GM21737 (cell line): ENCODE measurements at regions not wholly inside any gene's neighbourhood (a gene's known extent, or its start where the extent isn't known, plus 50 kb on each side); places are given as distances from the start of the nearest gene placed in this dataset.
"Not testable (repeated sequence)": the region's sequence is repeated elsewhere in the genome, so short reads cannot be mapped to it uniquely, and the experiment has no call there.

Source experiments
- ATAC-seq: cut with Tn5 transposase; IDR thresholded peaks from one replicate; pipeline ENCODE4 v1.9.1; 2021; ENCODE audit warnings: mild to moderate bottlenecking, moderate library complexity; ENCODE audit not compliant: unreplicated experiment

GRCh38 chr12:124654666-124655047 lies 87.2 kb upstream of the NCOR2 start:
- ATAC-seq, result no peak

- no peak for ATAC-seq
These were observed 85.9 kb upstream of the NCOR2 start for GRCh38 chr12:124653169-124653931.

GRCh38 chr12:124652661-124653060 lies 85.2 kb upstream of the NCOR2 start:
- ATAC-seq, result no peak

GRCh38 chr12:124651516-124652273 lies 84.3 kb upstream of the NCOR2 start:
- ATAC-seq, result no peak

- no peak for ATAC-seq
These were observed 83.5 kb upstream of the NCOR2 start for GRCh38 chr12:124650912-124651311.

GRCh38 chr12:124648710-124649384 lies 81.4 kb upstream of the NCOR2 start:
- no peak for ATAC-seq

- no peak for ATAC-seq
These were observed 79.9 kb upstream of the NCOR2 start for GRCh38 chr12:124647316-124647715.

GRCh38 chr12:124646385-124647230 lies 79.2 kb upstream of the NCOR2 start:
- ATAC-seq, result no peak

- ATAC-seq, result no peak
These were observed 78.3 kb upstream of the NCOR2 start for GRCh38 chr12:124645530-124646244.

- ATAC-seq, result not testable (repeated sequence)
These were observed 76.4 kb upstream of the NCOR2 start for GRCh38 chr12:124643768-124644167.

GRCh38 chr12:124642105-124642504 lies 74.7 kb upstream of the NCOR2 start:
- no peak for ATAC-seq

GRCh38 chr12:124641591-124641990 lies 74.2 kb upstream of the NCOR2 start:
- ATAC-seq, result no peak

GRCh38 chr12:124640056-124640455 lies 72.6 kb upstream of the NCOR2 start:
- ATAC-seq, result no peak

- no peak for ATAC-seq
These were observed 71.9 kb upstream of the NCOR2 start for GRCh38 chr12:124639122-124639806.

- no peak for ATAC-seq
These were observed 70.2 kb upstream of the NCOR2 start for GRCh38 chr12:124637581-124637981.

- ATAC-seq, result no peak
These were observed 69.8 kb upstream of the NCOR2 start for GRCh38 chr12:124637163-124637562.

- ATAC-seq, result no peak
These were observed 68.9 kb upstream of the NCOR2 start for GRCh38 chr12:124636138-124636978.

- ATAC-seq, result no peak
These were observed 67.9 kb upstream of the NCOR2 start for GRCh38 chr12:124635316-124635715.
